ENCODE measurements at regions not wholly inside any gene's neighbourhood (a gene's known extent, or its start where the extent isn't known, plus 50 kb on each side); places are given as distances from the start of the nearest gene placed in this dataset.
A peak's percentile ranks its signal among the peaks of the same experiment; 100 is the strongest.

GRCh38 chr16:85501900-85502299, 111.2 kb upstream of the GSE1 start:
- intact Hi-C loops (cut with DNase I): no loop called here
- DNase-seq (ENCODE audit: low spot score) (no peak), ATAC-seq (no peak)

- intact Hi-C loops (cut with DNase I): no loop called here
- DNase-seq (ENCODE audit: low spot score) (no peak), ATAC-seq (no peak)
Observed at GRCh38 chr16:85502357-85502756, 110.8 kb upstream of the GSE1 start.

- DNase-seq (ENCODE audit: low spot score): no peak
- intact Hi-C loops (cut with DNase I): no loop called here
- no peak for ATAC-seq
Observed at GRCh38 chr16:85503679-85504231, 109.4 kb upstream of the GSE1 start.

- ATAC-seq (no peak), DNase-seq (ENCODE audit: low spot score) (no peak)
- intact Hi-C loops (cut with DNase I): no loop called here
Observed at GRCh38 chr16:85504242-85504641, 108.9 kb upstream of the GSE1 start.

GRCh38 chr16:85505794-85506634, 107.1 kb upstream of the GSE1 start:
- no peak for ATAC-seq
- intact Hi-C loops (cut with DNase I): no loop called here
- no peak for DNase-seq (ENCODE audit: low spot score)

- intact Hi-C loops (cut with DNase I): no loop called here
Observed at GRCh38 chr16:85506635-85506911, 106.5 kb upstream of the GSE1 start.

GRCh38 chr16:85507342-85507741, 105.8 kb upstream of the GSE1 start:
- intact Hi-C loops (cut with DNase I): no loop called here
- ATAC-seq: no peak

More at GRCh38 chr16:85506635-85506911, 106.5 kb upstream of the GSE1 start:
- ATAC-seq: no peak
- no peak for DNase-seq (ENCODE audit: low spot score)

GRCh38 chr16:85508388-85508787, 104.7 kb upstream of the GSE1 start:
- DNase-seq (ENCODE audit: low spot score) (no peak), ATAC-seq (no peak)
- intact Hi-C loops (cut with DNase I): no loop called here

More at GRCh38 chr16:85507342-85507741, 105.8 kb upstream of the GSE1 start:
- DNase-seq (ENCODE audit: low spot score): no peak

- DNase-seq (ENCODE audit: low spot score) (no peak), ATAC-seq (no peak)
- intact Hi-C loops (cut with DNase I): no loop called here
Observed at GRCh38 chr16:85508993-85509392, 104.1 kb upstream of the GSE1 start.

GRCh38 chr16:85510041-85510659, 103.0 kb upstream of the GSE1 start:
- ATAC-seq: no peak
- DNase-seq (ENCODE audit: low spot score): no peak
- intact Hi-C loops (cut with DNase I): no loop called here

GRCh38 chr16:85511938-85512807, 100.9 kb upstream of the GSE1 start:
- no peak for DNase-seq (ENCODE audit: low spot score)
- ATAC-seq: no peak
- intact Hi-C loops (cut with DNase I): no loop called here

- no peak for ATAC-seq
- no peak for DNase-seq (ENCODE audit: low spot score)
- intact Hi-C loops (cut with DNase I): no loop called here
Observed at GRCh38 chr16:85512808-85513115, 100.4 kb upstream of the GSE1 start.

- ATAC-seq: no peak
- intact Hi-C loops (cut with DNase I): no loop called here
Observed at GRCh38 chr16:85513180-85513579, 99.9 kb upstream of the GSE1 start.

GRCh38 chr16:85513649-85514048, 99.5 kb upstream of the GSE1 start:
- intact Hi-C loops (cut with DNase I): no loop called here
- ATAC-seq (no peak), DNase-seq (ENCODE audit: low spot score) (no peak)

More at GRCh38 chr16:85513180-85513579, 99.9 kb upstream of the GSE1 start:
- DNase-seq (ENCODE audit: low spot score): no peak

- ATAC-seq (no peak), DNase-seq (ENCODE audit: low spot score) (peak; percentile 73)
- intact Hi-C loops (cut with DNase I): no loop called here
Observed at GRCh38 chr16:85514295-85514597, 98.9 kb upstream of the GSE1 start.

GRCh38 chr16:85514598-85515318, 98.4 kb upstream of the GSE1 start:
- ATAC-seq (peak; percentile 82), DNase-seq (ENCODE audit: low spot score) (peak; percentile 75)
- intact Hi-C loops (cut with DNase I): no loop called here

GRCh38 chr16:85515319-85515745, 97.8 kb upstream of the GSE1 start:
- DNase-seq (ENCODE audit: low spot score) (no peak), ATAC-seq (no peak)
- intact Hi-C loops (cut with DNase I): no loop called here

- DNase-seq (ENCODE audit: low spot score) (no peak), ATAC-seq (no peak)
- intact Hi-C loops (cut with DNase I): no loop called here
Observed at GRCh38 chr16:85515830-85516397, 97.2 kb upstream of the GSE1 start.

GRCh38 chr16:85517154-85517553, 96.0 kb upstream of the GSE1 start:
- intact Hi-C loops (cut with DNase I): no loop called here
- ATAC-seq (no peak), DNase-seq (ENCODE audit: low spot score) (no peak)
